Breast epithelium (tissue), 4 donors: ENCODE measurements at regions not wholly inside any gene's neighbourhood (a gene's known extent, or its start where the extent isn't known, plus 50 kb on each side); places are given as distances from the start of the nearest gene placed in this dataset.

Experiments
- DNase-seq, 2 donors: peaks; one replicate each; pipeline ENCODE4 v3.0.0-alpha.2; 2019; ENCODE audit warnings: low spot score in 2 of 2
- H3K27ac ChIP-seq, 2 donors: fragments of 200-600 bp; sonication (generic) in 1 of 2; one replicate each; pipeline ENCODE4 v1.5.1; 2016 to 2019; ENCODE audit warnings: mild to moderate bottlenecking in 1 of 2
- H3K27me3 ChIP-seq, 2 donors: fragments of 200-600 bp; sonication (generic) in 1 of 2; one replicate each; pipeline versions ENCODE4 v1.5.1 to v1.6.0; 2017 to 2019; ENCODE audit warnings: control low read depth in 1 of 2, mild to moderate bottlenecking in 1 of 2
- H3K36me3 ChIP-seq: fragments of 200-600 bp; one replicate; pipeline ENCODE4 v1.5.1; 2019
- H3K4me1 ChIP-seq, 2 donors: fragments of 200-600 bp; sonication (generic); one replicate each; pipeline ENCODE4 v1.5.1; 2016 to 2019; ENCODE audit warnings: control low read depth in 1 of 2
- H3K4me3 ChIP-seq, 3 donors: fragments of 200-600 bp; sonication (generic); 1 replicate in 2 of 3; 2 replicates in 1 of 3; pipeline ENCODE4 v1.5.1; 2016 to 2019; ENCODE audit warnings: mild to moderate bottlenecking in 3 of 3, moderate library complexity in 2 of 3
- H3K9me3 ChIP-seq, 2 donors: fragments of 200-600 bp; sonication (generic) in 1 of 2; one replicate each; pipeline ENCODE4 v1.5.1; 2016 to 2019; ENCODE audit warnings: control low read depth in 1 of 2
- CTCF ChIP-seq, 3 donors: fragments of 450-650 bp; IDR thresholded peaks; one replicate each; pipeline ENCODE4 v1.5.1; 2016 to 2017; ENCODE audit warnings: antibody characterized with exemption in 3 of 3, mild to moderate bottlenecking in 3 of 3, moderate library complexity in 3 of 3
- POLR2A ChIP-seq: fragments of 450-650 bp; IDR thresholded peaks from one replicate; pipeline ENCODE4 v1.6.1; 2016; ENCODE audit warnings: antibody characterized with exemption, mild to moderate bottlenecking, moderate library complexity
- POLR2AphosphoS5 ChIP-seq, 3 donors: sonication (generic); formaldehyde crosslinking; IDR thresholded peaks; one replicate each; pipeline ENCODE4 v1.6.1; 2017; ENCODE audit warnings: antibody characterized with exemption in 3 of 3
- intact Hi-C: fragments of 100-400 bp; cut with DNase I; formaldehyde crosslinking; loops from one replicate; pipeline ENCODE4 v1.15.1; 2023; ENCODE audit warnings: low total_unique reads

- H3K27me3 ChIP-seq = no peaks in the 10 kb centered on the region
- no peak overlapping the region for H3K27ac ChIP-seq
- no peak for DNase-seq
- H3K9me3 ChIP-seq = no peaks in the 10 kb centered on the region
- intact Hi-C loops = no loop called here
- H3K4me3 ChIP-seq = no peak overlapping the region
- no peaks in the 10 kb centered on the region for H3K4me1 ChIP-seq
- H3K36me3 ChIP-seq = no peaks in the 10 kb centered on the region
- TF ChIP-seq CTCF (IDR thresholded peaks at IDR 0.05) (no peak), POLR2A (no peak), POLR2AphosphoS5 (IDR thresholded peaks at IDR 0.05) (no peak)
These were observed 83.3 kb upstream of the KCNJ15 start for GRCh38 chr21:38173276-38174035.

GRCh38 chr21:38175306-38175705, 81.5 kb upstream of the KCNJ15 start:
- intact Hi-C loops = no loop called here
- H3K27me3 ChIP-seq = no peaks in the 10 kb centered on the region

GRCh38 chr21:38177919-38178652, 78.7 kb upstream of the KCNJ15 start:
- DNase-seq = no peak
- H3K27me3 ChIP-seq = no peaks in the 10 kb centered on the region
- intact Hi-C loops = no loop called here
- H3K4me3 ChIP-seq = no peak overlapping the region
- no peaks in the 10 kb centered on the region for H3K9me3 ChIP-seq
- no peak overlapping the region for H3K27ac ChIP-seq
- TF ChIP-seq POLR2A = no peak
- no peak for TF ChIP-seq CTCF (IDR thresholded peaks at IDR 0.05)
- TF ChIP-seq POLR2AphosphoS5 (IDR thresholded peaks at IDR 0.05) = no peak
- H3K36me3 ChIP-seq = no peaks in the 10 kb centered on the region
- no peaks in the 10 kb centered on the region for H3K4me1 ChIP-seq

More at GRCh38 chr21:38175306-38175705, 81.5 kb upstream of the KCNJ15 start:
- Histone ChIP-seq H3K9me3 (no peaks in the 10 kb centered on the region), H3K4me1 (no peaks in the 10 kb centered on the region), H3K4me3 (no peak overlapping the region), H3K36me3 (no peaks in the 10 kb centered on the region), H3K27ac (no peak overlapping the region)
- TF ChIP-seq CTCF (IDR thresholded peaks at IDR 0.05) = no peak
- TF ChIP-seq POLR2AphosphoS5 (IDR thresholded peaks at IDR 0.05) = no peak
- no peak for TF ChIP-seq POLR2A
- DNase-seq = no peak

- intact Hi-C loops = no loop called here
- Histone ChIP-seq H3K36me3 (no peaks in the 10 kb centered on the region), H3K4me1 (no peaks in the 10 kb centered on the region), H3K27me3 (no peaks in the 10 kb centered on the region), H3K4me3 (no peak overlapping the region), H3K9me3 (no peaks in the 10 kb centered on the region), H3K27ac (no peak overlapping the region)
- no peak for DNase-seq
- no peak for TF ChIP-seq POLR2A
- no peak for TF ChIP-seq CTCF (IDR thresholded peaks at IDR 0.05)
- TF ChIP-seq POLR2AphosphoS5 (IDR thresholded peaks at IDR 0.05) = no peak
These were observed 77.9 kb upstream of the KCNJ15 start for GRCh38 chr21:38178653-38179470.
